Fibroblast of skin of left quadriceps (primary cell): ENCODE measurements at regions not wholly inside any gene's neighbourhood (a gene's known extent, or its start where the extent isn't known, plus 50 kb on each side); places are given as distances from the start of the nearest gene placed in this dataset.
"Not testable (repeated sequence)": the region's sequence is repeated elsewhere in the genome, so short reads cannot be mapped to it uniquely, and the experiment has no call there.

ENCODE experiments used
- DNase-seq, 2 experiments: peaks; one replicate each; pipeline ENCODE4 v3.0.0-alpha.2; 2013; ENCODE audit warnings: low read depth in 2 of 2

DNA sequence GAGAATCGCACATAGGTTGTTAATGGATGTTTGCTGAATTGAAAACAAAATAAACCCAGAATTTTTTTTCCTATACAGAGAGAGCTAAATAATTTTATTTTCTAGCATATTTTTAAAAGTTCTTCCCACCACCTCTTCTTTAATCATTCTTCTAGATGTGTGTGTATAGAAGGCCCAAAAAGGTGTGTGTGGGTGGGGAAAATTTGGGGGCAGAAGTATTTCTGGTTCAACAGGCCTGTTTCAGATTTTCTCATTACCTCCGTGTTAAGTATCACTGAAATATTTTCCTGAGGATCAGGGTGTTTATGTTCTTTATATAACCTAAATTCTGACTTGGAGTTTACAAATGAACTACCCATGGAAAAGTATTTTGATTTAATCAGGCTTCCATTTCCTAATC lies 144.2 kb upstream of the ZNF804B start:
- no peak for DNase-seq

DNA sequence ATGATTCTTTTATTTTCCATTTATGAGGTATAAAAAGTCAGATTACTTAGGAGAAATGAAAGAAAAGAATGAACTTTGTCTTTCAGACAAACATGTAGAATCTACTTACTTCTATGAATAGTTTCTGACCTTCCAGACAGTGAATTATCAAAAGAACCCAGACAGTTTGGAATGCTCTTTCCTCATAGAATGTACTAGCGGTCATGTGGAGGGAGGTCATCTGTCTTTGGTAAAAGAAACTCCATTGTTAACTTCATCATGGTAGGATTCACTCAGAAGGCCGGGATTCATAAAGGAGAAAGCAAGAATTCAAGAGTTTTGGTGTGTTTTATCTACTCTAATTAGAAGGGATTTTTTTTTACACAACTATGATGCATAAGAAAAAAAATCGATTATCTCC lies 144.8 kb upstream of the ZNF804B start:
- DNase-seq: no peak

DNA sequence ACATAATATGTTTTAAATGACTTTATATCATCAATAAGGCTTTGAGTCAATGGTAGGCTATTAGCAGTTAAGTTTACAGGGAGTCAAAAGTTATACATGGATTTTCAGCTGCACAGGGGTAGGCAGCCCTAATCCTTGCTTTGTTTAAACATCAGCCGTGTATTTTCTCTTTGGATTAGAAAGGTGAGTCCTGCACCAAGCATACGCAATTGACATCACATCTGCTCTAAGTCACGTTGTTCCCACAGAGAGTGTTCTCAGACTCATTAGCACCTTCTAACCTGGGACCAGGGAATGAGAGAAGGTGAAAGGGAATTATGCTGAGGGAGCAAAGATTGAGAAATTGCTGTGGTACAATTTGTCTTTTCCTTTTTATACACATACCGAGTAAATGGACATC lies 148.6 kb upstream of the ZNF804B start:
- no peak for DNase-seq

DNA sequence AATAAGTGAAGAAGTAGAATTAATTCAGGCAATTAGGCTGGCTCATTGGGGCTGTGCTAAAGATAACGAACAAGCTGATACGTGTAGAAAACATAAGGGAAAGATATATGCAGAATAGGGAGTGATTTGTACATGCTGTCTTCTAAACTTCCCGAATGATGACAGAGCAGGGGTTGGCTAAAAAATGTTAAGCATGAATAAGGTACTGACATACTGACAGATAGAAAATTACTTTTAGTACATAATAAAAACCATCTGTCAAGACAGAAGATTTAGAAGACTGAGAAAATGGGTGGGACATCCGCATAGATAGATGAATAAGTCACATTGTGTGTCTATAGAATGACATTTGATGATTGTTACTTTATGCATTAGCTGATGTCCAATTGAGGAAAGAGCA lies 158.8 kb upstream of the ZNF804B start:
- DNase-seq: no peak

DNA sequence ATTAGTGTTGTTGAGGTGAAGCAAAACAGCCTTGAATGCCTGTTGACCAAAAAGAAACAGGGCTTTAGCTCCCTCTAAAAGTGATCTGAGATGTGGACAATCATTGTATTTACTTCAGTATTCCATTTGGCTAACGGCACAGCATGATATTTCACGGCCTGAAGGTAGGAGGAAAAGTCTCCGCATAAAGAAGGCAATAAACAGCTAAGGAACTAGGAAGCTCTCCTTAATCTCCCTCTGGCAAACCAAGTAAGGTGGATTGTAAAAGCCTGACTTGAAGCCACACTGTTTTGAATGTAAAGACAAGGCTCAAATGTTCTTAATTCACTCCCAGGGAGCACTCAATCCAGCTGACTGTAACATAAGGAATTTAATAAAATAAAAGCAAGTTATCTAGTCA lies 160.0 kb upstream of the ZNF804B start:
- DNase-seq: no peak

DNA sequence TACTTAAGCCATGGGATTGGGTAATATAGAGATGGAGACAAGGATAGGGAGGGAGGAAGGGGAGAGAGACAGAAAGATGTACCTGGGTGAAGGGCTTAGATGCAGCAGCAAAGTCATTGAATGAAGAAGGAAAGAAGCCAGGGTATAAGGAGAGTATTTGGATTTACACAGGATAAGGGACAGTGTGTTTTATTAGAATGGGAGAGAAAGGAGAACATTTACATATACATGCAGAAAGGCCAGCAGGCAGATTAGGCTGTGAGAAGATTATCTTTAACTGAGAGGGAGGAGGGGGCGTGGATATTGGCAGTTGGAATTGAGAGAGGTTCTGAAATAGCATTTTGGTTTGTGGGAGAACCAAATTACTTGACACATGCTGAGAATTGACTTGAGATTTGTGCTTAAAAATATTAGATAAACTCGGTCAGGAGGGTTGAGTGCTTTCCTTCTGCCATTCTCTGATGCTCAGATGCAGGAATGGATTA lies 161.5 kb upstream of the ZNF804B start:
- no peak for DNase-seq

DNA sequence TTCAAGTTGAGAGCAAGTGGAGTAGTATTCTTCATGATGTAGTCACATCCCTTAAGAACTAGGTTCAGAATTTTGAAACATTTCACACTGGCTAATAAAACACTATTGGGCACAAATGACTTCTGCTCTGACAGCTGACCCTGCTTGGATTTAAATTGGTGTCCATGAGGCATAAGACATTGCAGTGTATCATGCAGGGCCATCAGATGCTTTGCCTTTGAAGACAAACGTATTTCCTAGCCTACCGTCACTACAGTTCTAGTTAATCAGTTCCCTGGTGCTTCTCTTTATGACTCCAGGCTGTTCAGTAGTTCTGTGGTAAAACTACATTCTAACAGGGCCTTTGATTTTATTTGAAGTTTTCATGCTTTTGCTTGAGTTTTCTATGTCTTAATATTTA lies 168.5 kb upstream of the ZNF804B start:
- DNase-seq: no peak

DNA sequence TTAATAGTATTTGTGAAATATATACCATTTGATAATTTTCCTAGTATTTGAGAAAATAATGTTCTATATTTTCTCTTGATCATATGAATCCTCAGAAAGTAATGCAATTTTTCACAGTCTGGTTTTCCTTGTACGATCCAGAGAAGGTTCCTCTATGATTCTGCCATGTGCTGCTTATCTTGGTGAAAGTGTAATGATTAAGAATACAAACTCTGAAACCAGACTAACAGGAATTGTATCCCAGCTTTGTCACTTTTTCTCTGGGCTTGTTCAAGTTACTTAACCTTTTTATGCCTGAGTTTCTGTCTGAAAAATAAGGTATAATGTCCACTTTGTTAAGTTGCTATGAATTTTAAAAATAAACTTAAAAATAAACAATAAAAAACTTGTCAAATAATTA lies 169.6 kb upstream of the ZNF804B start:
- no peak for DNase-seq

DNA sequence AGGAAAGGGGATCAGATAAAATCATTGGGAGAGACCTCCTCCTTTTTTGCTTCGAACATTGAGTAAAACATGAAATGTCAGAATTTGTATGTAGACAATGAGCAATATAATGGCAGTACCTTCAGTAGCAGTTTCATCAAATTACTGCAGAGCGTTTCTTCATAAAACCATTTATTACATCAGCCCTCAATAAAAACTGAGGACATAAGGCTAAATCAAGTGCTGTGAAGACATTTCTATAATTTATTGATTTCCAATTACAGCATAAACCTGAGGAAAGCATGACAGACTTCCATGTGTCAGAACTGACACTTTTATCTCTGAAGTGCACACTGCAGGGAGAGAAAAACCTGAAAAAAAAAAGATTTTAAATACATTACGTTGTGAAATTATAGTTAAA lies 172.6 kb upstream of the ZNF804B start:
- DNase-seq: no peak

DNA sequence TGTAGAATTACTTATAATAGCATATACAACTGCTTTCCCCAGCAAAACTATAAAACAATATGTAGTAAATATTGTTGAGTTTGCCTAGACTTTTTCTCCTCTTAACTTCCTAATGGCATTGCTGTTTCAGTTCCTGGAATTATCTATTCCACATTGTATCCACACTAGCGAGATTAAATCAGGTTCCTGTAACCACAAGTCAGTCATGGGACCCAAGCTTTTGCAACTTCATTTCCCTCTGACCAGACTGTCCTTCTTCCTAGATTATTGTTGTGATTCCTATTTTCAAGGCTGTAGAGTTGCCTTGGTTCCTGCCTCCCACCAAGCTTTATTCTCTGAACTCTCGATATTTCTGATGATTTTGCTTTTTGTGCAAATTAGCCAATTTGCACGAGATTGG lies 173.3 kb upstream of the ZNF804B start:
- no peak for DNase-seq

DNA sequence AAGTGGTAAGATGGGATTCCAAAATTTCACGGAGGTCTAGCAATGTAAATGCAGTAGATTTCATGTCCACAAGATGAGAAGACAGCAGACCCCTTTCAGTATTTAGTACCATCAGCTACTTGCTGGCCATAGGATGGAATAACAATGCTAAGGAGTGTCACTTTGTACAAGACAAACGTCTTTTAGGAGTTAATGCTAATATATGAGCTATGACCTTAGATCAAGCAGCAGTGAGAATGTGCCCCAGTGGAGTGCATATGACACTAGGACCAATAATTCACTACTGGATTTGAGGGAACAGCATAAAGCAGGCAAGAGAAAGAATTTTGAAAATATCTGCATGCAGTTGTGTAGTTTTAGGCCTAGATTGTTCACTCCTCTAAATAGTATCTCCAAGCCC lies 182.8 kb upstream of the ZNF804B start:
- no peak for DNase-seq

DNA sequence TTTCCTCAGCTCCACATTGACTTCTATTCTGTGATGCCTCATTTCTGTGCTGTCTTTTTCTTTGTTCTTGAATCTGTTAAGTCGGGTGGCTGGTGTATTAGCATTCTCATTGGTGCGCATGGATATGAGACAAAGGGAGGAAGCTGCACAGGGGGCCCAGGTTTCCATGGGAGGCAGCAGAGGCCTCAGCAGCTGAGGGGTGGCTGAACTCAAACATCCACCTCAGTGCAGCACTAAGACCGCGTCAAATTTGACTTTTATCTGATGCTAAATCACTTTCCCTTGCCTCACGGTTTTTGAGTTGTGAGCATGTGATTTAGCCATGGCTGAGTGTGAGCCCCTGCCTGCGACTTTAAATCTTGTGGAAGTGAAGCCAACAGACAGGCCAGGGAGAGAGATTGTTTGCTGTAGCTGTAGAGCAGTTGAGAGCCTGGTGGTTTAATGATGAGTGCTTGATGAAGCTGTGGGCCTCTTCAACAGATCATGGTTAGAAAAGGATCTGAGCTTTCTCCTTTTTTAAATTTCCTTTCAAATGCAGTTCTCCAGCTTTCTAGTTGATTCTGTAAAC lies 193.3 kb upstream of the ZNF804B start:
- DNase-seq: no peak

DNA sequence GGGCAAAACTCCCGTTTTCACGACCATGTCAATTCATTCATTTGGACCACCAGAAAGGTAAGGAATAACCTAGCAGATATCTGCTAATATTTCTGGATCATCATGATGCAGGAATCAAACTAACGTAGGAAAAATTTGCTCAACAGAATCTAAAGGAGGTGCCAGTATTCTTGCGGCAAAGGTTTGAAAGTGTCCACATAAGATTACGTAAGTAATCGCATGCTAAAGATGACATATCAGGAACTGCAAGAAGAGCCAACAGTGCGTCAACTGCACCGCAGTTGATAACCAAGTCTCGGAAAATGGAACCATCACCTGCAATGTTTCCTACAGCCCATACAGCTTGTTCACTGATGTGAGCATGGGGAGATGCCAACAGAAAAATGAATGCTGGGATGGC lies 194.1 kb upstream of the ZNF804B start:
- no peak for DNase-seq

DNA sequence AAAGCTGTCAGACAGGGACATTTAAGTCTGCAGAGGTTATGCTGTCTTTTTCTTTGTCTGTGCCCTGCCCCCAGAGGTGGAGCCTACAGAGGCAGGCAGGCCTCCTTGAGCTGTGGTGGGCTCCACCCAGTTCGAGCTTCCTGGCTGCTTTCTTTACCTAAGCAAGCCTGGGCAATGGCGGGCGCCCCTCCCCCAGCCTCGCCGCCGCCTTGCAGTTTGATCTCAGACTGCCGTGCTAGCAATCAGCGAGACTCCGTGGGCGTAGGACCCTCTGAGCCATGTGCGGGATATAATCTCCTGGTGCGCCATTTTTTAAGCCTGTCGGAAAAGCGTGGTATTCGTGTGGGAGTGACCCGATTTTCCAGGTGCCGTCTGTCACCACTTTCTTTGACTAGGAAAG lies 203.1 kb upstream of the ZNF804B start:
- not testable (repeated sequence) for DNase-seq

DNA sequence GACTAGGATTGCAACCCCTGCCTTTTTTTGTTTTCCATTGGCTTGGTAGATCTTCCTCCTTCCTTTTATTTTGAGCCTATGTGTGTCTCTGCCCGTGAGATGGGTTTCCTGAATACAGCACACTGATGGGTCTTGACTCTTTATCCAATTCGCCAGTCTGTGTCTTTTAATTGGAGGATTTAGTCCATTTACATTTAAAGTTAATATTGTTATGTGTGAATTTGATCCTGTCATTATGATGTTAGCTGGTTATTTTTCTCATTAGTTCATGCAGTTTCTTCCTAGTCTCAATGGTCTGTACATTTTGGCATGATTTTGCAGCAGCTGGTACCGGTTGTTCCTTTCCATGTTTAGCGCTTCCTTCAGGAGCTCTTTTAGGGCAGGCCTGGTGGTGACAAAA lies 204.7 kb upstream of the ZNF804B start:
- not testable (repeated sequence) for DNase-seq

DNA sequence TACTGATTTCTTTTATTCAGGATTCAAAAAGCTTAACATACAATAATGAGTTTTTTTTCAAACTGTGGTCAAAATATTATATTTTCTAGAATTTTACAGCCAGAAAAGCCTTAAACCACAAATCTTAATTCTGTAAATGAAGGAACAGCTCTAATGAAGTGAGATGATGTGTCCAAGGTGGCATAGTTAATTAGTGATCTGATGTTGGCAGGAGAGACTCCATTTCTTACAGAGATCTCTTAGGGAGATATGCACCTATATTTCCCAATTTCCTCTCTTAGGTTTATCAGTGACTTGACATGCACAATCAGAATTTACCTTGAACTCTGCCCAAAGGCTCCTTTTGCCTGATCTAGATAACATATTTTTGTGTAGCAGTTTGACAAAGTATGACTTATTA lies 211.1 kb upstream of the ZNF804B start:
- no peak for DNase-seq

DNA sequence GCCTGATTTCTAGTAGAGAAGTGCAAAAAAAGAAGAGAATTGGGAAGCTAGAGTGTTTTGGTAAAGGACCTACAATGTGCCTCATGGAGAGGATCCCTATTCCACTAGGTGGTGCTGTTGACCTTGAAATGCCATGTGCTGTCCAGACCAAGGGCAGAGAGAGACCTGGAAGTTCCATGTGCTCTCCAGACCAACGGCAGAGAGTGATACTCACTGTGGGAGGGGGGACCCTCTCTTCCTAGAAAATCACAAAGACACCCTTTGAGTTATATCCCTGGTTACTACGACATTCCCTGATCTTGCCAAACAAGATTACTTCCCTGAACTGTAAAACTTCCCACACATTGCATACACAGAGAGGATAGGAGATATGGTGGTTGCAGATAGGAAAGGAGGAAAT lies 212.7 kb upstream of the ZNF804B start:
- DNase-seq: no peak

DNA sequence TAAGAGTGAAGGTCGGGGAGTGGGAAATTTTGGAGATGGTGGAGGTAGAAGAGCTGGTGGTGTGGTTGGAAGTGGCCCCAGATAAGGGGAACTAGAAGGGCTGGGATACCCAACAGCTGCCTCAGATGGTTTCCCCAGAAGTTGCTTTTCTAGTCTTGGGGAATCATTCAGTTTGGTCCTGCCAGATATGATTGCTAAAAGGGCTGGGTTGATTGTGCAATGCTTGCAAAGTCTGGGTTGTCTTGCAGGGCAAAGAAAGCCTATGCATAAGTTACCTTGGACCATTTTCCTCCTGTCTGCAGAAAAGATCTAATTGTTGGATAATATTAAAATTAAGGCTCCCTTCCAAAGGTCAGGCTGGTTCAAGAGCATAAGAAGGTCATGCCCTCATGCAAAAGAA lies 213.8 kb upstream of the ZNF804B start:
- DNase-seq: no peak

DNA sequence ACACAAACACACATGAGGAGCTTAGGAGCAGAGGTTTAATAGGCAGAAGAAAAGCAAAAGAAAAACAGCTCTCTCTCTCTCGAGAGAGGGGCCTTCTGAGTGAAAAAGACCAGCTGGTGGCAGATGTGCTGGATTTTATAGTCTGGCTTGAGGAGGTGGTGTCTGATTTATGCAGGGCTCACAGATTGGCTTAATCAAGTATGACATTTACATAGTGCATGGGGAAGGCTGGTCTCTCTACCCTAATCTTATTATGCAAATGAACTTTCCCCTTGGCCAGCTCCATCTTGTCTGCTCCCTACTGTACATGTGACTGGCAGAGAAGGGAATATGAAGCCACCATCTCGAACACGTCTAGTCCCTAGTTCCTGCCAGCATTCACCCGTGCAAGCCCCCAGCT lies 219.5 kb upstream of the ZNF804B start:
- no peak for DNase-seq

DNA sequence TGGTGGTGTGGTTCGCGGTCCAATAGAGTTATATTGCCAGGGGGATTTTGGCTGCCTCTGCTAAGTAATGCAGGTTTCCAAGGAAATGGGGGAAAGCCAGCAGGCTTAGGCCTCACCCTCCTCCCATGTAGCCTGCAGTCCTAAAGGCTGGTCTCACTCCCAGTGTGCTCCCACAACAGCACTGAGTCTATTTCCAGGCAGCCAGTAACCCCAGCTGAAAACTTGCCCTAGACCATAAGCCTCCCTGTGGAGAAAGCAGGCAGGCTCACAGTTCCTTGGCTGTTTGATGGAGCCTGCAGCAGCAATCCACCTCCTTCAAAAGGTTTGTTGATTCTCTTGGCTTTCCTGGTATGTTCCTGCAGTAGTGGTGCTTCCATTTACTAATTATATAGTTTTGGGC lies 220.0 kb upstream of the ZNF804B start:
- no peak for DNase-seq

DNA sequence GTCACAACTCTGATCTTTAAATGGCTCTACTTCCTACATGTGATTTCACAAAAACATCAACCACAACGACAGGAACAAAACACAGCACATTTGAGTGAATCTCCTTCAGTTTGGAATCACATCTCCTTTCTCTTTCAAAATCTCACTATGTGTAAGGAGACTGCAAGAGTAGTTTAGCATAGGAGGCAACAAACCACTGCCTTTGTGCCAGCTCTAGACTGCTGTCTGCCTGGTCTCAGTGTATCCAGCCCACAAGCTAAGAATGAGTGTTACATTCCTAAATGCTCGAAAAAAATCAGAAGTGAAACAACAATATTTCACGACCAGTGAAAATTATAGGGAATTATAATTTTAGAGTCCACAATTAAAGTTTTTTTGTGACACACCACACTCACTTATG lies 217.0 kb upstream of the STEAP4 start:
- DNase-seq: no peak

DNA sequence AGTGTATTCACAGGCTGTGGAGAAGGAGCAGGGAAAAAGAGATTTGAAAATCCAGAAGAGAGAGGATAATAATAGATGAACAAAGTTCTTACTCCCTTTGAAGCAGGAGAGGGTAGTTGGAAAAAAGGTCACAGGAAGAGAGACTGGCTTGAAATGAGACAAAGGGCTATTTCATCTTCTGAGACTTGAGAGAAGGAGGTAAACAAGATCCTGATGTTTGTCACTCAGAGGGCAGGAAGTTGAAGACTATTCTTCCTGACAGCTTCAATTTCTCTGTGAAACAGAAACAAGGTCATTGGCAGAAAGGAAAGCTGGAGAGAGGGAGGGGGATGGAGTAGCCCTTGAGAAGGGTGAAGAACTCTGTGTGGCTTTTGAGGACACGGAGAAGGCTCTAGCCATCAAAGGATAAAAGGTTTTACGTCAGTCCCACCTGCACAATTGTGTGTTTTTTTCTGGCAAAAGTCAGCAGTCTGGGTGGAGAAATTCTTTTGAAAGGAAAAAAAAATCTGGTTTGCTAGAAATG lies 216.1 kb upstream of the STEAP4 start:
- DNase-seq: no peak

DNA sequence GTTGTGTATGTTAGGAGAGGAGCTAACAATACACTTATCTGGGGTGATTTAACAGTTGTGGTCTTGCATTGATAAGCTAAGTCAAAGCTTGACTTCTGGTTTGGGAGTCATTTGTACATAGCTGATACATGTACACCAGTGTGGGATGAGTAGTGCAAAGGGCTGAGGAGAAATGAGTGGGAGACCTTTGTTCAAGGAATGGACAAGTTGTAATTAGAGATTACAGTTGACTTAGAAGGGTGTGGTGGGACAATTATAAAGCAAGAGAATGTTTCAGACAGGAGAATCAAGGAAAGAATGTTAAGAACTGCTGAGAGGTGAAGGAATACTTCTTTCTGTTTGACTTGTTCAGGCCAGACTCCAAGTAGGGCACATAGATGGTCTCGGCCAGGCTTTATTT lies 209.7 kb upstream of the STEAP4 start:
- DNase-seq: no peak

DNA sequence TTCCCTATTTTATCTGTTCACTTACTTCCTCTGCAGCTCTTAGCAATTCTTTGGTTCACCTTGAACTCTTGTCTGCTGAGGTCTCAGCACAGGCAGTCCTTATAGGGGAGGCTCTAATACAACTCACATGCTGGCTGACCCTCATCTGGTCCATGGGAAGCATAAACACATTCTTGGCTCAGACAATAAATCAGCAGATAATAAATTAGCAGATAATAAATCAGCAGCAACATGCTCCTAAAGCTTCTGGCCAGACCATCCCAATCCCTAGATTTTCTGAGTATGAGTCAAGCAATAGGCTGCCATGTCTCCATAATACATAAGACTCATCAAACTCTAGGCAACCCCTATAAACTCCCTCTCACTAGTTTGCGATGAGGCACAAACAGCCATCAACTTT lies 208.6 kb upstream of the STEAP4 start:
- no peak for DNase-seq
